ENCODE measurements at regions not wholly inside any gene's neighbourhood (a gene's known extent, or its start where the extent isn't known, plus 50 kb on each side); places are given as distances from the start of the nearest gene placed in this dataset.
A peak's percentile ranks its signal among the peaks of the same experiment; 100 is the strongest.

GRCh38 chr3:8110966-8111798 lies 390.4 kb upstream of the LMCD1 start:
- in situ Hi-C loops (cut with MboI; ENCODE audit: low pct_unique_long_range_greater_than_20kb in 2 of 9, low sequenced_read_pairs in 9 of 9, unreplicated experiment in 9 of 9): no loop called here
- Histone ChIP-seq H3K4me1 (replicated peaks in 1 of 2) (peaks cover 18 to 20% of the 10 kb centered on the region in 2 donors), H3K27ac (no peak overlapping the region), H3K4me3 (no peak overlapping the region)
- WGBS, 10 experiments: 10 to 90% (median 37%) methylated on average over 2 to 11 of the region's 14 CpGs
- ATAC-seq (replicated peaks in 6 of 8): peak; percentile 91 to 96 (median 94)

- no peak overlapping the region for H3K4me3 ChIP-seq
- 39 to 100% (median 68%) methylated on average over 1 to 6 of the region's 7 CpGs; no CpG with 5 or more reads in 4 of the 10 experiments for WGBS, 10 experiments
- H3K27ac ChIP-seq: peak overlapping the region in 1 of 2 donors; percentile 11
- ATAC-seq (replicated peaks in 6 of 8): peak in 5 of 8 experiments; percentile 37 to 59 (median 50)
- in situ Hi-C loops (cut with MboI; ENCODE audit: low pct_unique_long_range_greater_than_20kb in 2 of 9, low sequenced_read_pairs in 9 of 9, unreplicated experiment in 9 of 9): no loop called here
- H3K4me1 ChIP-seq (replicated peaks in 1 of 2): peaks cover 18 to 20% of the 10 kb centered on the region in 2 donors
These were observed 389.0 kb upstream of the LMCD1 start for GRCh38 chr3:8112587-8112986.

GRCh38 chr3:8113626-8114025 lies 388.0 kb upstream of the LMCD1 start:
- 20 to 91% (median 70%) methylated on average over 1 to 5 of the region's 6 CpGs for WGBS, 10 experiments
- in situ Hi-C loops (cut with MboI; ENCODE audit: low pct_unique_long_range_greater_than_20kb in 2 of 9, low sequenced_read_pairs in 9 of 9, unreplicated experiment in 9 of 9): no loop called here
- ATAC-seq (replicated peaks in 6 of 8): no peak
- H3K27ac ChIP-seq: peak overlapping the region in 1 of 2 donors; percentile 23
- no peak overlapping the region for H3K4me3 ChIP-seq
- peaks cover 18 to 20% of the 10 kb centered on the region in 2 donors for H3K4me1 ChIP-seq (replicated peaks in 1 of 2)

- no peak overlapping the region for H3K27ac ChIP-seq
- in situ Hi-C loops (cut with MboI; ENCODE audit: low pct_unique_long_range_greater_than_20kb in 2 of 9, low sequenced_read_pairs in 9 of 9, unreplicated experiment in 9 of 9): no loop called here
- no peak for ATAC-seq (replicated peaks in 6 of 8)
- H3K4me1 ChIP-seq (replicated peaks in 1 of 2): no peaks in the 10 kb centered on the region
- 0 to 100% (median 24%) methylated on average over 1 to 2 of the region's 2 CpGs; no CpG with 5 or more reads in 2 of the 10 experiments for WGBS, 10 experiments
- H3K4me3 ChIP-seq: no peak overlapping the region
These were observed 372.9 kb upstream of the LMCD1 start for GRCh38 chr3:8128686-8129085.

GRCh38 chr3:8136553-8136952 lies 365.1 kb upstream of the LMCD1 start:
- no peak overlapping the region for H3K27ac ChIP-seq
- WGBS, 10 experiments: 33 to 85% (median 60%) methylated on average over 1 to 3 of the region's 3 CpGs; no CpG with 5 or more reads in 3 of the 10 experiments
- in situ Hi-C loops (cut with MboI; ENCODE audit: low pct_unique_long_range_greater_than_20kb in 2 of 9, low sequenced_read_pairs in 9 of 9, unreplicated experiment in 9 of 9): no loop called here
- H3K4me3 ChIP-seq: no peak overlapping the region
- no peaks in the 10 kb centered on the region for H3K4me1 ChIP-seq (replicated peaks in 1 of 2)
- ATAC-seq (replicated peaks in 6 of 8): no peak

GRCh38 chr3:8143186-8143585 lies 358.4 kb upstream of the LMCD1 start:
- no peak for ATAC-seq (replicated peaks in 6 of 8)
- Histone ChIP-seq H3K4me1 (replicated peaks in 1 of 2) (no peaks in the 10 kb centered on the region), H3K4me3 (no peak overlapping the region), H3K27ac (no peak overlapping the region)
- in situ Hi-C loops (cut with MboI; ENCODE audit: low pct_unique_long_range_greater_than_20kb in 2 of 9, low sequenced_read_pairs in 9 of 9, unreplicated experiment in 9 of 9): no loop called here
- 50 to 100% (median 68%) methylated on average over 1 to 2 of the region's 2 CpGs; no CpG with 5 or more reads in 2 of the 10 experiments for WGBS, 10 experiments

GRCh38 chr3:8145661-8146060 lies 356.0 kb upstream of the LMCD1 start:
- Histone ChIP-seq H3K4me1 (replicated peaks in 1 of 2) (no peaks in the 10 kb centered on the region), H3K27ac (no peak overlapping the region), H3K4me3 (no peak overlapping the region)
- in situ Hi-C loops (cut with MboI; ENCODE audit: low pct_unique_long_range_greater_than_20kb in 2 of 9, low sequenced_read_pairs in 9 of 9, unreplicated experiment in 9 of 9): no loop called here
- 29 to 90% (median 60%) methylated on average over 1 to 2 of the region's 2 CpGs; no CpG with 5 or more reads in 5 of the 10 experiments for WGBS, 10 experiments
- ATAC-seq (replicated peaks in 6 of 8): no peak

GRCh38 chr3:8147711-8148110 lies 353.9 kb upstream of the LMCD1 start:
- in situ Hi-C loops (cut with MboI; ENCODE audit: low pct_unique_long_range_greater_than_20kb in 2 of 9, low sequenced_read_pairs in 9 of 9, unreplicated experiment in 9 of 9): no loop called here
- H3K27ac ChIP-seq: no peak overlapping the region
- H3K4me3 ChIP-seq: no peak overlapping the region
- WGBS, 10 experiments: 0 to 89% (median 36%) methylated on average over 1 of the region's 1 CpG; no CpG with 5 or more reads in 2 of the 10 experiments
- no peak for ATAC-seq (replicated peaks in 6 of 8)
- H3K4me1 ChIP-seq (replicated peaks in 1 of 2): peaks cover 1 to 2% of the 10 kb centered on the region in 2 donors

- H3K27ac ChIP-seq: no peak overlapping the region
- ATAC-seq (replicated peaks in 6 of 8): no peak
- H3K4me3 ChIP-seq: no peak overlapping the region
- 17 to 74% (median 54%) methylated on average over 1 to 6 of the region's 6 CpGs; no CpG with 5 or more reads in 1 of the 10 experiments for WGBS, 10 experiments
- peaks cover 24 to 29% of the 10 kb centered on the region in 2 donors for H3K4me1 ChIP-seq (replicated peaks in 1 of 2)
- in situ Hi-C loops (cut with MboI; ENCODE audit: low pct_unique_long_range_greater_than_20kb in 2 of 9, low sequenced_read_pairs in 9 of 9, unreplicated experiment in 9 of 9): no loop called here
These were observed 348.7 kb upstream of the LMCD1 start for GRCh38 chr3:8152821-8153418.

- H3K4me3 ChIP-seq: no peak overlapping the region
- no peak for ATAC-seq (replicated peaks in 6 of 8)
- H3K4me1 ChIP-seq (replicated peaks in 1 of 2): peaks cover 24 to 29% of the 10 kb centered on the region in 2 donors
- in situ Hi-C loops (cut with MboI; ENCODE audit: low pct_unique_long_range_greater_than_20kb in 2 of 9, low sequenced_read_pairs in 9 of 9, unreplicated experiment in 9 of 9): no loop called here
- H3K27ac ChIP-seq: peak overlapping the region in 1 of 2 donors; percentile 55
These were observed 347.8 kb upstream of the LMCD1 start for GRCh38 chr3:8153800-8154199.

- Histone ChIP-seq H3K4me3 (no peak overlapping the region), H3K27ac (peak overlapping the region in 1 of 2 donors; percentile 55), H3K4me1 (replicated peaks in 1 of 2) (peaks cover 24 to 29% of the 10 kb centered on the region in 2 donors)
- peak in 5 of 8 experiments; percentile 93 to 96 (median 94) for ATAC-seq (replicated peaks in 6 of 8)
- WGBS, 10 experiments: 13 to 49% (median 24%) methylated on average over 1 to 3 of the region's 3 CpGs; no CpG with 5 or more reads in 3 of the 10 experiments
- in situ Hi-C loops (cut with MboI; ENCODE audit: low pct_unique_long_range_greater_than_20kb in 2 of 9, low sequenced_read_pairs in 9 of 9, unreplicated experiment in 9 of 9): no loop called here
These were observed 347.0 kb upstream of the LMCD1 start for GRCh38 chr3:8154617-8155016.

- in situ Hi-C loops (cut with MboI; ENCODE audit: low pct_unique_long_range_greater_than_20kb in 2 of 9, low sequenced_read_pairs in 9 of 9, unreplicated experiment in 9 of 9): no loop called here
- no peak for ATAC-seq (replicated peaks in 6 of 8)
- Histone ChIP-seq H3K4me3 (no peak overlapping the region), H3K4me1 (replicated peaks in 1 of 2) (peaks cover 24 to 29% of the 10 kb centered on the region in 2 donors), H3K27ac (no peak overlapping the region)
- 15 to 85% (median 53%) methylated on average over 1 to 6 of the region's 6 CpGs; no CpG with 5 or more reads in 2 of the 10 experiments for WGBS, 10 experiments
These were observed 345.5 kb upstream of the LMCD1 start for GRCh38 chr3:8156138-8156537.

- peak in 2 of 8 experiments; percentile 60 to 64 for ATAC-seq (replicated peaks in 6 of 8)
- Histone ChIP-seq H3K27ac (no peak overlapping the region), H3K4me1 (replicated peaks in 1 of 2) (peaks cover 24 to 27% of the 10 kb centered on the region in 2 donors), H3K4me3 (no peak overlapping the region)
- in situ Hi-C loops (cut with MboI; ENCODE audit: low pct_unique_long_range_greater_than_20kb in 2 of 9, low sequenced_read_pairs in 9 of 9, unreplicated experiment in 9 of 9): no loop called here
- 27 to 100% (median 88%) methylated on average over 1 to 2 of the region's 2 CpGs; no CpG with 5 or more reads in 2 of the 10 experiments for WGBS, 10 experiments
These were observed 344.8 kb upstream of the LMCD1 start for GRCh38 chr3:8156831-8157230.

Measured in motor neuron (in vitro differentiated cells).